ENCODE measurements at regions not wholly inside any gene's neighbourhood (a gene's known extent, or its start where the extent isn't known, plus 50 kb on each side); places are given as distances from the start of the nearest gene placed in this dataset.

GRCh38 chr16:51651061-51651466, 500.0 kb upstream of the SALL1 start:
- TF ChIP-seq POLR2A (IDR thresholded peaks at IDR 0.05; ENCODE audit: low read depth, low read length) (no peak), NFE2L2 (IDR thresholded peaks at IDR 0.05; ENCODE audit: low read depth, low read length) (no peak), RCOR1 (IDR thresholded peaks at IDR 0.05; ENCODE audit: insufficient replicate concordance, low read length) (no peak), MXI1 (IDR thresholded peaks at IDR 0.05; ENCODE audit: borderline replicate concordance, low read depth, low read length) (no peak), RAD21 (IDR thresholded peaks at IDR 0.05; ENCODE audit: low read length) (no peak), BHLHE40 (IDR thresholded peaks at IDR 0.05; ENCODE audit: low read depth, low read length) (no peak), MAZ (IDR thresholded peaks at IDR 0.05; ENCODE audit: borderline replicate concordance, low read depth, low read length) (no peak), USF2 (IDR thresholded peaks at IDR 0.05; ENCODE audit: low read depth, low read length) (no peak), CHD1 (IDR thresholded peaks at IDR 0.05; ENCODE audit: low read depth, low read length) (no peak), SMC3 (IDR thresholded peaks at IDR 0.05; ENCODE audit: low read depth, low read length) (no peak), RFX5 (IDR thresholded peaks at IDR 0.05; ENCODE audit: low read depth, low read length) (no peak)
- TF ChIP-seq, protein P1, sequence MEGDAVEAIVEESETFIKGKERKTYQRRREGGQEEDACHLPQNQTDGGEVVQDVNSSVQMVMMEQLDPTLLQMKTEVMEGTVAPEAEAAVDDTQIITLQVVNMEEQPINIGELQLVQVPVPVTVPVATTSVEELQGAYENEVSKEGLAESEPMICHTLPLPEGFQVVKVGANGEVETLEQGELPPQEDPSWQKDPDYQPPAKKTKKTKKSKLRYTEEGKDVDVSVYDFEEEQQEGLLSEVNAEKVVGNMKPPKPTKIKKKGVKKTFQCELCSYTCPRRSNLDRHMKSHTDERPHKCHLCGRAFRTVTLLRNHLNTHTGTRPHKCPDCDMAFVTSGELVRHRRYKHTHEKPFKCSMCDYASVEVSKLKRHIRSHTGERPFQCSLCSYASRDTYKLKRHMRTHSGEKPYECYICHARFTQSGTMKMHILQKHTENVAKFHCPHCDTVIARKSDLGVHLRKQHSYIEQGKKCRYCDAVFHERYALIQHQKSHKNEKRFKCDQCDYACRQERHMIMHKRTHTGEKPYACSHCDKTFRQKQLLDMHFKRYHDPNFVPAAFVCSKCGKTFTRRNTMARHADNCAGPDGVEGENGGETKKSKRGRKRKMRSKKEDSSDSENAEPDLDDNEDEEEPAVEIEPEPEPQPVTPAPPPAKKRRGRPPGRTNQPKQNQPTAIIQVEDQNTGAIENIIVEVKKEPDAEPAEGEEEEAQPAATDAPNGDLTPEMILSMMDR (conservative IDR thresholded peaks at IDR 0.05; ENCODE audit: low read depth, low read length) = no peak
- TF ChIP-seq, protein P2, sequence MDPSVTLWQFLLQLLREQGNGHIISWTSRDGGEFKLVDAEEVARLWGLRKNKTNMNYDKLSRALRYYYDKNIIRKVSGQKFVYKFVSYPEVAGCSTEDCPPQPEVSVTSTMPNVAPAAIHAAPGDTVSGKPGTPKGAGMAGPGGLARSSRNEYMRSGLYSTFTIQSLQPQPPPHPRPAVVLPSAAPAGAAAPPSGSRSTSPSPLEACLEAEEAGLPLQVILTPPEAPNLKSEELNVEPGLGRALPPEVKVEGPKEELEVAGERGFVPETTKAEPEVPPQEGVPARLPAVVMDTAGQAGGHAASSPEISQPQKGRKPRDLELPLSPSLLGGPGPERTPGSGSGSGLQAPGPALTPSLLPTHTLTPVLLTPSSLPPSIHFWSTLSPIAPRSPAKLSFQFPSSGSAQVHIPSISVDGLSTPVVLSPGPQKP (IDR thresholded peaks at IDR 0.05; ENCODE audit: borderline replicate concordance, low read depth, low read length) = no peak

All from IMR-90 (cell line).